ENCODE measurements at regions not wholly inside any gene's neighbourhood (a gene's known extent, or its start where the extent isn't known, plus 50 kb on each side); places are given as distances from the start of the nearest gene placed in this dataset.

GRCh38 chr10:108078263-108078662 is 913.8 kb upstream of the SORCS1 start:
- TF ChIP-seq POLR2A (IDR thresholded peaks at IDR 0.05) (no peak), CTCF (IDR thresholded peaks at IDR 0.05) (no peak)

Measured in uterus (tissue), 2 donors.